ENCODE measurements at regions not wholly inside any gene's neighbourhood (a gene's known extent, or its start where the extent isn't known, plus 50 kb on each side); places are given as distances from the start of the nearest gene placed in this dataset.
"Not testable (repeated sequence)": the region's sequence is repeated elsewhere in the genome, so short reads cannot be mapped to it uniquely, and the experiment has no call there.

DNA sequence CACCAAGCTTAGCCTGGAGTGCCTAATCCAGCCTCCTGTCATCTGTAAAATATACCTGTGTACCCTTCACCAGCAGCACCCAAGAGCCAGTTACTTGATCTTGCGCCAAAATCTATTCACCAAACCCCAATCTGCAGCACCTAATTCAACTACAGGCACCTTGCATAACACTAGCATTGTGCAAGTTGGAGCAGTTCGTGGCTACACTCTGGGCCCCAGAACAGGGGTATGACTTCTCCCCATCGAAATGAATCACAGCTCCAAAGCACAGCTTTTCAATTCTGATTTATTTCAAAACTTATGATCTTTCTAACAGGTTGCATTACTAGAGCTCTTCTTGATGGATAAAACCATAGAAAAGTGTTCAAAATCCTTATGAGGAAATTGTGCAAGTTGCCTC, 100.4 kb upstream of the TCF21 start:
- no peak for DNase-seq (ENCODE audit: low spot score)

- DNase-seq (ENCODE audit: low spot score), result not testable (repeated sequence)
Measured at GRCh38 chr6:133789449-133789848, 99.5 kb upstream of the TCF21 start.

DNA sequence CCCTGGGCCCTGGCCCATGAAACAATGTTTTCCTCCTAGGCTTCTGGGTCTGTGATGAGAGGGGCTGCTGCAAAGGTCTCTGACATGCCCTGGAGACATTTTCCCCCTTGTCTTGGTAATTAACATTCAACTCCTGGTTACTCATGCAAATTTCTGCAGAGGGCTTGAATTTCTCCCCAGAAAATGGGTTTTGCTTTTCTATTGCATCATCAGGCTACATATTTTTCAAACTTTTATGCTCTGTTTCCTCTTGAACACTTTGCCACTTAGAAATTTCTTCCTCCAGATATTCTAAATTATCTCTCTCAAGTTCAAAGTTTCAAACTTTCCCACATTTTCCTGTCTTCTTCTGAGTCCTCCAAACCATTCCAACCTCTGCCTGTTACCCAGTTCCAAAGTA, 98.2 kb upstream of the TCF21 start:
- not testable (repeated sequence) for DNase-seq (ENCODE audit: low spot score)

DNA sequence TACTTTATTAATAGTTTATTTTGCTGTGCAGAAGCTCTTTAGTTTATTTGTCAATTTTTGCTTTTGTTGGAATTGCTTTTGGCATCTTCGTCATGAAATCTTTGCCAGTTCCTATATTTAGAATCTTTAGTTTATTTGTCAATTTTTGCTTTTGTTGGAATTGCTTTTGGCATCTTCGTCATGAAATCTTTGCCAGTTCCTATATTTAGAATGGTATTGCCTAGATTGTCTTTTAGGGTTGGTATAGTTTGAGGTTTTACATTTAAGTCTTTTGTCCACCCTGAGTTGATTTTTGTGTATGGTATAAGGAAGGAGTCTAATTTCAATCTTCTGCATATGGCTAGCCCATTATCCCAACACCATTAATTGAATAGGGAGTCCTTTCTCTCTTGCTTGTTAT, 93.9 kb upstream of the TCF21 start:
- DNase-seq (ENCODE audit: low spot score), result not testable (repeated sequence)

GRCh38 chr6:133796235-133796634, 92.7 kb upstream of the TCF21 start:
- DNase-seq (ENCODE audit: low spot score), result no peak

- DNase-seq (ENCODE audit: low spot score), result no peak
Measured at GRCh38 chr6:133799043-133799442, 89.9 kb upstream of the TCF21 start.

DNA sequence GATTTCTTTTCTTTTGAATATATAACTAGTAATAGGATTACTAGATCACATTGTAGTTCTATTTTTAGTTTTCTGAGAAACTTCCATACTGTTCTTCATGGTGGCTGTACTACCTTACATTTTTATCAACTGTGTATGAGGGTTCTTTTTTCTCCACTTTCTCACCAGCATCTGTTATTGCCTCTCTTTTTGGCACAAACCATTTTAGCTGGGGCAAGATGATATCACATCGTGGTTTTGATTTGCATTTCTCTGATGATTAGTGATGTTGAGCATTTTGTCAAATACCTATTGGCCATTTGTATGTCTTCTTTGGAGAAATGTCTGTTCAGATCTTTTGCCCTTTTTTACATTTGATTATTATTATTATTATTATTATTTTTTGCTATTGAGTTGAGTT, 86.1 kb upstream of the TCF21 start:
- no peak for DNase-seq (ENCODE audit: low spot score)

- no peak for DNase-seq (ENCODE audit: low spot score)
Measured at GRCh38 chr6:133804265-133804664, 84.6 kb upstream of the TCF21 start.

DNA sequence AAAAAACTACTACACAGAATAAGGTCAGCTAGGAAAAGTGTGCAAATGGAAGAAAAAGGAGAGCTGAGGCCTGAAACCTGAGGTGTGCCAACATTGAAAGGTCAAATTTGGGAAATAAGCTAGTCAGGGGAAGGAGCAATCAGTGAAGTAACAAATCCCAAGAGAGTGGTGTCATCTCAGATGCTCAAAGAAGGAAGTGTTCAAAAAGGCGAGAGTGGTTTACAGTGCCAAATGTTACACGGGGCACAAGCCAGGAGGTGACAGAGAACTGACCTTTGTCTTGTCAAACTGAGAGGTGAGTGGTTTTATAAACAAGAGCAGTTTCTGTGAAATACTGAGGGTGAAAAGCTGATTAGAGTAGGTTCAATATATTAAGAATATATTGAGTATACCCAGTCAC, 83.0 kb upstream of the TCF21 start:
- DNase-seq (ENCODE audit: low spot score), result no peak

DNA sequence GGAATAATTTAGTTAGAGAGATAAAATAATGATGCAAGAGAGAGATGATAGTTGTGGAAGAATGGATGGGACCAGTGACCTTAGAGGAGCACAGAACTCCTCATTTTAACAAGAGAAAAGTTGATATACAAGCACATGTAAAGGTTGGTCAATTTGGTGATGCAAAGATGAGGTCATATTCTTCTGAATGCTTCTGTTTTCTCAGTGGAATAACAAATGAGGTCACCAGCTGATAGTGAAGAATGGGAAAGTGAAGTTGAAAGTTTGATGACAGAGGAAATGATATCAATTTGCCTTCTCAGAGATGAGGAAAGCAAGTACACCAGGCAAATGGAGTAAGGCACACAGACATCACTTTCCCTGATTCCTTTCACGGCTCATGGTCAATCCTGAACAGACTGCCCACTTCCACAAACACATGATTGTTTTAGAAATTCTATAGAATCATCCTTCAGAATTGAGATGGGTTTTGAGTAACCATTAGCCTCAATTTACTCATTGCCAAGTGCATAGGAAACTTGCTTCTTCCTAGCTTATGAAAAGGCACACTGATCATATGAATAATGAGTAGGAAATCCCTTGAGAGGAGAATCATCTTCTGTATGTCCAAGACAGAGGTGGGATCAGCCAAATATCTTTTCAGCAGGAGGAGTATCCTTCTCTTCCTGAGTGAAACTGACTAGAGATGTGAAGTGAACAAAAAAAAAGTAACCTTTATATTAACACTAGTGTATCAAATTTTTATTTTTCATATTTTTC, 82.4 kb upstream of the TCF21 start:
- DNase-seq (ENCODE audit: low spot score), result no peak

GRCh38 chr6:133807501-133807900, 81.4 kb upstream of the TCF21 start:
- DNase-seq (ENCODE audit: low spot score), result no peak

- no peak for DNase-seq (ENCODE audit: low spot score)
Measured at GRCh38 chr6:133809406-133809805, 79.5 kb upstream of the TCF21 start.

DNA sequence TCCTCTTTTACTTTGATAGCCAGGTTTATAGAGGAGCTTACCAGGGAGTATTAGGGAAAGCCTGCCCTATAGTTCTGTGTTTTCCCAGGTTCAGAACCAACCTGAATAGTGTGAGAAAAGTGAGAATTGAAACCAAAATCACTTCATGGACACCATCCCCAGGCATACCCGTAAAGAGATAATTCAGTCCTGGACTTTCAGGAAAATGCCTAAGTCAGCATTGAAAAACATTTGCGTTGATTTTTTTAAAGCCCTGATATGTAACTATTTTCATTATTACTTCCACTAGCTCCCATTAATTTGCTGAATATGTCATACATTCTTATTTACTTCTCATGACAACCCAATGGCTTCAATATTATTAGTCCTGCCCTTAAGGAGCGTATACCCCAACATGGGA, 77.4 kb upstream of the TCF21 start:
- no peak for DNase-seq (ENCODE audit: low spot score)

DNA sequence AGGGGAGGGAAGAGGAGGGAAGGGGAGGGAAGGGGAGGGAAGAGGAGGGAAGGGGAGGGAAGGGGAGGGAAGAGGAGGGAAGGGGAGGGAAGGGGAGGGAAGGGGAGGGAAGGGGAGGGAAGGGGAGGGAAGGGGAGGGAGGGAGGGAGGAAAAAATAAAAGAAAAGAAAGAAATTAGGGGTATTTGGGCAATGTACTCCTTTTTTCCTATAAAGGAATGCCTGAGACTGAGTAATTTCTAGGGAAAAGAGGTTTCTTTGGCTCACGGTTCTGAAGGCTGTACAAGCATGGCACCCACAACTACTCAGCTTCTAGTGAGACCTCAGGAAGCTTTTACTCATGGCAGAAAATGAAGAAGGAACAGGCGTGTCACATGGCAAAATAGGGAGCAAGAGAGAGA, 76.5 kb upstream of the TCF21 start:
- DNase-seq (ENCODE audit: low spot score), result not testable (repeated sequence)

DNA sequence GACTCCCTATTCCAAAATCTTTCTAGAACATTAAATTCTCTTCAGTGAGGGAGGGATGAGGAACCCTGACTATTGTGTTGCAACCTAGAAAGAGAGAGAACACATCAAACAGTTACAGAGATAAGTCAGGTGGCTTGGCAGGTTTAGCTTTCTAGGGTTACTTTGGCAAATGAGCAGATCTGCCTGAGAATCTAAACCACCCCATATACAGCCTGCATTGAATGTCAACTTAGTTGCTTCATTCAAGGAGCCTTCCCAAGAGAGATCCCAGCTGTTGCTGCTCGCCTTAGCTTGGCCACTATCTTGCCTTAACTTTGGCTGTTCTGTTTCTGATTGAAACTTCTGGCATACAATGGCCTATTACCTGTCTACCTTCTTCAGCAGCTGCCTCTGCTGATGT, 74.7 kb upstream of the TCF21 start:
- no peak for DNase-seq (ENCODE audit: low spot score)

DNA sequence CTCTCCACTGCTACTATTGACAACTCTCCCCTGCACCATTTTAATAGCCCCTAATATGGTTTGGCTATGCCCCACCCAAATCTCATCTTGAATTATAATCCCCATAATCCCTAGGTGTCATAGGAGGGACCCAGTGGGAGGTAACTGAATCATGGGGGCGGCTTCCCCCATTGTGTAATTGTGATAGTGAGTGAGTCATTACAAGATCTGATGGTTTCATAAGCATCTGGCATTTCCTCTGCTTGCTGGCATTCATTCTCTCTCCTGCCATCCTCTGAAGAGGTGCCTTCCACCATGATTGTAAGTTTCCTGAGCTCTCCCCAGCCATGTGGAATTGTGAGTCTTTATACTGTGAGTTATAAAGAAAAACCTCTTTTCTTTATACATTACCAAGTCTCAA, 74.1 kb upstream of the TCF21 start:
- no peak for DNase-seq (ENCODE audit: low spot score)

GRCh38 chr6:133815313-133815712, 73.6 kb upstream of the TCF21 start:
- no peak for DNase-seq (ENCODE audit: low spot score)

DNA sequence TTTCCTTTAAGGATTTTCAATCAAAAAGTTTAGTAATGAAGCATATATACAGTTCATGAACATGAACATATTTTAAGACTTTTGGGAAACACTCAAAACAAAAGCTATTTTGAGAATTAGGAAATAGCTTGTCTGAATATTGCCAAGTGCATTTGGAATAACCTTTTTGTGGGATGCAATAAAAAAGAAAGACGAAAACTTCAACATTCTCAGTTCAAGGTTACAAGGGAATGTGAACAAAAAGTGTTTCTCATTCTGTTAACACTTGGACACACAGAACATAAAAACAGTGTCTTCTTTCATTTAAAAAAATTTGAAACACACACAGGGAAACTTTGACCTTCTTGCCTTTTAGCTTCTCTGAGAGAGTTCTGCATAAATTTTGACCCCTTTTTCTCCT, 72.7 kb upstream of the TCF21 start:
- DNase-seq (ENCODE audit: low spot score), result no peak

DNA sequence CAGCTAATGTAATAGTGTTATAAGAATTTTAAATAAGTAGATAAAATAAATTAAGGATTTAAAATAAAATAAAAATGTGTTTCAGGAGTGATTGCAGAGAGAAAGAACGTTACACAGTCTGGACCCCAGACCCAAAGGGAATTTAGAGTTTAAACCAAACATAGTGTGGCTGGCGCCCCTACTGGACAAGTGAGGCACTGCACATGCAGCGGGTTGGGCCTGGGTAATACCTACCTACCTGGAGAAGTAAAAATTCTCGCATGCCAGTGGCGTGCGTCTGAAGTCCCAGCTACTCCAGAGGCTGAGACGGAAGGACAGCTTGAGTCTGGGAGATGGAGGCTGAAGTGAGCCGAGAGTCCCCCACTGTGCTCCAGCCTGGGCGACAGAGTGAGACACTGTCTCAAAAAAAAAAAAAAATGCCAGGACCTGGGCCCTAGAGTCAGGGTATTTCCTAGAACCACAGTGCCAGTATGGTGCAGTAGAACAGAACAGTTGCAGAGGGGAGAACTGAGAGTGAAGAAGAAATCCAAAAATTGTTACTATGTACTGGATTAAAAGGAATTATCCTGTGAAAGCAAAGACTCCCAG, 71.4 kb upstream of the TCF21 start:
- no peak for DNase-seq (ENCODE audit: low spot score)

DNA sequence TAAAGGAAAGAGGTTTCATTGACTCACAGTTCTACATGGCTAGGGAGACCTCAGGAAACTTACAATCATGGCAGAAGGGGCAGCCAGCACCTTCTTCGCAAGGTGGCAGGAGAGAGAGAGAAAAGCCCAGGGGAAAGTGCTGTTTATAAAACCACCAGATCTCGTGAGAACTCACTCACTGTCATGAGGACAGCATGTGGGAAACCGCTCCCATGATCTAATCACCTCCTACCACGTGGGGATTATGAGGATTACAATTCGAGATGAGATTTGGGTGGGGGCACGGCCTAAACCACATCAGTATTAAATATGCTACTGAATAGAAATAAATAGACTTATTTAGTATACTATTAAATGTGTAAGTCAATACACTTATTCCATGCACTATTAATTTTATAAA, 70.6 kb upstream of the TCF21 start:
- no peak for DNase-seq (ENCODE audit: low spot score)

DNA sequence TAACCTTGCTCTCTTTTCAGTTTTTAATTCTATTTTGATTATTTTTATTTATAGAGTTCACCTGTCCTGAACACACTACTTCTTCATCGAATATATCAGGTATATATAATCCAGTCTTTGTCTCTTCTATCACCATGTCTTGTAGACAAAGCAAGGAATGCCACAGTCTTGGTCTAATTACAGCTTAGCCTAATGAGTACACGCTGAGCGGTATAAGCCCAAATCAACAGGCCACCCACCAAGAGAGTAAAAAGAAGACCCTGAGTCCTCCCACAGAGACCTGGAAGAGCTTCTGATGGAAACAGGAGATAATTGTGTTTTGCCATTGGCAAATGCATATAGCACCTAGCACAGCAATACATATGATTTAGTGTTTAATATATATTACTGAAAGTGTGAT, 68.7 kb upstream of the TCF21 start:
- no peak for DNase-seq (ENCODE audit: low spot score)

GRCh38 chr6:133827766-133828165, 61.1 kb upstream of the TCF21 start:
- no peak for DNase-seq (ENCODE audit: low spot score)

GRCh38 chr6:133833949-133834359, 55.0 kb upstream of the TCF21 start:
- DNase-seq (ENCODE audit: low spot score), result peak; percentile 11

Data from umbilical cord (tissue), 1 donor.